ENCODE measurements at regions not wholly inside any gene's neighbourhood (a gene's known extent, or its start where the extent isn't known, plus 50 kb on each side); places are given as distances from the start of the nearest gene placed in this dataset.

- no peak overlapping the region for H3K4me2 ChIP-seq (ENCODE audit: insufficient read depth, low read length)
- H3K4me3 ChIP-seq (ENCODE audit: low read depth in 1 of 2, low read length in 2 of 2): no peak overlapping the region
- no peak for ATAC-seq (ENCODE audit: insufficient read depth, low read depth)
- no peak for TF ChIP-seq CTCF (IDR thresholded peaks at IDR 0.05; ENCODE audit: borderline replicate concordance, extremely low read depth, low read length, poor library complexity, severe bottlenecking)
- no peak for TF ChIP-seq EZH2 (IDR thresholded peaks at IDR 0.05; ENCODE audit: borderline replicate concordance, low read depth, low read length, severe bottlenecking)
- no peaks in the 10 kb centered on the region for H3K4me1 ChIP-seq (ENCODE audit: insufficient read depth, low read length)
- peaks cover 7% of the 10 kb centered on the region for H3K9me3 ChIP-seq (ENCODE audit: insufficient read depth, low read length, severe bottlenecking)
- no peaks in the 10 kb centered on the region for H3K79me2 ChIP-seq (ENCODE audit: insufficient read depth, low read length)
- H3K9ac ChIP-seq (ENCODE audit: low read depth, low read length): no peak overlapping the region
- no peak for DNase-seq
- no peaks in the 10 kb centered on the region for H3K36me3 ChIP-seq (ENCODE audit: insufficient read depth, low read length)
- H3K27ac ChIP-seq (ENCODE audit: low read length): no peak overlapping the region
- no peaks in the 10 kb centered on the region for H4K20me1 ChIP-seq (ENCODE audit: insufficient read depth, low read length)
- H2AFZ ChIP-seq (ENCODE audit: low read depth, low read length): no peak overlapping the region
- peaks cover 3% of the 10 kb centered on the region for H3K27me3 ChIP-seq (ENCODE audit: insufficient read depth, low read length, poor library complexity)
These were observed 86.1 kb upstream of the KCNK1 start for GRCh38 chr1:233527818-233528217.

GRCh38 chr1:233530665-233531386, 83.1 kb upstream of the KCNK1 start:
- Histone ChIP-seq H3K4me3 (ENCODE audit: low read depth in 1 of 2, low read length in 2 of 2) (no peak overlapping the region), H3K4me1 (ENCODE audit: insufficient read depth, low read length) (no peaks in the 10 kb centered on the region), H3K4me2 (ENCODE audit: insufficient read depth, low read length) (no peak overlapping the region), H3K27ac (ENCODE audit: low read length) (no peak overlapping the region), H4K20me1 (ENCODE audit: insufficient read depth, low read length) (no peaks in the 10 kb centered on the region), H2AFZ (ENCODE audit: low read depth, low read length) (no peak overlapping the region), H3K79me2 (ENCODE audit: insufficient read depth, low read length) (no peaks in the 10 kb centered on the region), H3K9ac (ENCODE audit: low read depth, low read length) (no peak overlapping the region), H3K9me3 (ENCODE audit: insufficient read depth, low read length, severe bottlenecking) (peaks cover 7% of the 10 kb centered on the region), H3K36me3 (ENCODE audit: insufficient read depth, low read length) (no peaks in the 10 kb centered on the region), H3K27me3 (ENCODE audit: insufficient read depth, low read length, poor library complexity) (no peaks in the 10 kb centered on the region)
- TF ChIP-seq EZH2 (IDR thresholded peaks at IDR 0.05; ENCODE audit: borderline replicate concordance, low read depth, low read length, severe bottlenecking) (no peak), CTCF (IDR thresholded peaks at IDR 0.05; ENCODE audit: borderline replicate concordance, extremely low read depth, low read length, poor library complexity, severe bottlenecking) (no peak)
- DNase-seq (no peak), ATAC-seq (ENCODE audit: insufficient read depth, low read depth) (no peak)

DNA sequence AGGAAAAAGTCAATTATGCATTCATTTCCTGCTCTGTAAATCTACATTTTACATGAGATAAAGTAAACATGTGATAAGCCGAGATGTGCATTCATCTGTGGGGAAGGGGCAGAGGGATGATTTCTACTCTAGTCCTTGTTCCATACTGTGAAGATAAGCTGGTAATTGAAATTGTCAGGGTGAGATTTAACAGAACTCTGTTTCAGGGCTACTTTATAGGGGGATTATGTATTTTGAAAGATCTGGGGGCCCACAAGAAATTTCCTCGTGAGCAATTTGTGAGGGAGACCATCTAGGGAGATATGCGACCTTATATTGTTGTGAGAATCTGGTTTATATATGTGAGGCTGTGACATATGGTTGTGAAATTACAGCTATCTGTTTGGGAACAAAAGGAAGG, 73.1 kb upstream of the KCNK1 start:
- no peak overlapping the region for H2AFZ ChIP-seq (ENCODE audit: low read depth, low read length)
- no peak for DNase-seq

More for the DNA sequence above, 73.1 kb upstream of the KCNK1 start:
- Histone ChIP-seq H3K4me1 (ENCODE audit: insufficient read depth, low read length) (no peaks in the 10 kb centered on the region), H4K20me1 (ENCODE audit: insufficient read depth, low read length) (no peaks in the 10 kb centered on the region), H3K9ac (ENCODE audit: low read depth, low read length) (no peak overlapping the region), H3K79me2 (ENCODE audit: insufficient read depth, low read length) (no peaks in the 10 kb centered on the region), H3K4me2 (ENCODE audit: insufficient read depth, low read length) (no peak overlapping the region), H3K4me3 (ENCODE audit: low read depth in 1 of 2, low read length in 2 of 2) (no peak overlapping the region), H3K9me3 (ENCODE audit: insufficient read depth, low read length, severe bottlenecking) (no peaks in the 10 kb centered on the region), H3K27me3 (ENCODE audit: insufficient read depth, low read length, poor library complexity) (peaks cover 16% of the 10 kb centered on the region), H3K36me3 (ENCODE audit: insufficient read depth, low read length) (no peaks in the 10 kb centered on the region), H3K27ac (ENCODE audit: low read length) (no peak overlapping the region)
- TF ChIP-seq EZH2 (IDR thresholded peaks at IDR 0.05; ENCODE audit: borderline replicate concordance, low read depth, low read length, severe bottlenecking) (no peak), CTCF (IDR thresholded peaks at IDR 0.05; ENCODE audit: borderline replicate concordance, extremely low read depth, low read length, poor library complexity, severe bottlenecking) (no peak)
- no peak for ATAC-seq (ENCODE audit: insufficient read depth, low read depth)
